AML-193 (cell line): ENCODE measurements at regions not wholly inside any gene's neighbourhood (a gene's known extent, or its start where the extent isn't known, plus 50 kb on each side); places are given as distances from the start of the nearest gene placed in this dataset.
"Not testable (repeated sequence)": the region's sequence is repeated elsewhere in the genome, so short reads cannot be mapped to it uniquely, and the experiment has no call there.

Experiments used
- DNase-seq, 2 experiments: peaks; one replicate each; lab custom pipeline; 2025; lab: John Stamatoyannopoulos, UW

GRCh38 chrX:16319929-16320328, 152.6 kb downstream of the MAGEB17 start:
- DNase-seq, result no peak

- DNase-seq, result no peak
Observed at GRCh38 chrX:16320765-16321355, 153.6 kb downstream of the MAGEB17 start.

- DNase-seq, result no peak
Observed at GRCh38 chrX:16333453-16333852, 166.2 kb downstream of the MAGEB17 start.

GRCh38 chrX:16335181-16335580, 167.9 kb downstream of the MAGEB17 start:
- no peak for DNase-seq

- no peak for DNase-seq
Observed at GRCh38 chrX:16347968-16348670, 180.8 kb downstream of the MAGEB17 start.

- no peak for DNase-seq
Observed at GRCh38 chrX:16357902-16358301, 190.6 kb downstream of the MAGEB17 start.

GRCh38 chrX:16360056-16360455, 192.8 kb downstream of the MAGEB17 start:
- DNase-seq, result not testable (repeated sequence)

GRCh38 chrX:16368696-16369095, 201.4 kb downstream of the MAGEB17 start:
- DNase-seq, result no peak

GRCh38 chrX:16376056-16376455, 208.8 kb downstream of the MAGEB17 start:
- DNase-seq, result no peak

- no peak for DNase-seq
Observed at GRCh38 chrX:16386126-16386525, 218.8 kb downstream of the MAGEB17 start.

GRCh38 chrX:16392597-16392996, 225.3 kb downstream of the MAGEB17 start:
- no peak for DNase-seq

- DNase-seq, result no peak
Observed at GRCh38 chrX:16394290-16394689, 227.0 kb downstream of the MAGEB17 start.

GRCh38 chrX:16403808-16404207, 236.5 kb downstream of the MAGEB17 start:
- DNase-seq, result no peak

- no peak for DNase-seq
Observed at GRCh38 chrX:16416588-16416987, 233.4 kb upstream of the S100G start.

- no peak for DNase-seq
Observed at GRCh38 chrX:16418650-16419049, 231.3 kb upstream of the S100G start.

- no peak for DNase-seq
Observed at GRCh38 chrX:16427668-16428067, 222.3 kb upstream of the S100G start.

- no peak for DNase-seq
Observed at GRCh38 chrX:16429406-16429805, 220.6 kb upstream of the S100G start.

GRCh38 chrX:16431266-16431665, 218.7 kb upstream of the S100G start:
- DNase-seq, result no peak

GRCh38 chrX:16433021-16433420, 216.9 kb upstream of the S100G start:
- DNase-seq, result no peak

GRCh38 chrX:16435399-16435986, 214.5 kb upstream of the S100G start:
- DNase-seq, result no peak

GRCh38 chrX:16436348-16437188, 213.4 kb upstream of the S100G start:
- DNase-seq, result peak; percentile 5 to 10

GRCh38 chrX:16440446-16440845, 209.5 kb upstream of the S100G start:
- DNase-seq, result no peak

- no peak for DNase-seq
Observed at GRCh38 chrX:16444353-16444752, 205.6 kb upstream of the S100G start.
